Glutamatergic neuron (in vitro differentiated cells): ENCODE measurements at regions not wholly inside any gene's neighbourhood (a gene's known extent, or its start where the extent isn't known, plus 50 kb on each side); places are given as distances from the start of the nearest gene placed in this dataset.
A peak's percentile ranks its signal among the peaks of the same experiment; 100 is the strongest.
"Not testable (repeated sequence)": the region's sequence is repeated elsewhere in the genome, so short reads cannot be mapped to it uniquely, and the experiment has no call there.

Source experiments
- DNase-seq: peaks from one replicate; pipeline ENCODE4 v3.0.0; 2022
- H3K27ac Mint-ChIP-seq: one replicate; pipeline ENCODE4 v1.8.0; 2020; ENCODE audit warnings: mild to moderate bottlenecking, mixed read lengths, inconsistent platforms; ENCODE audit not compliant: unreplicated experiment
- H3K27me3 Mint-ChIP-seq: one replicate; pipeline ENCODE4 v1.8.0; 2020; ENCODE audit warnings: mild to moderate bottlenecking, moderate library complexity, mixed read lengths, inconsistent platforms; ENCODE audit not compliant: unreplicated experiment
- H3K36me3 Mint-ChIP-seq: one replicate; pipeline ENCODE4 v1.8.0; 2020; ENCODE audit warnings: mild to moderate bottlenecking, mixed read lengths, inconsistent platforms; ENCODE audit not compliant: unreplicated experiment
- H3K4me1 Mint-ChIP-seq: one replicate; pipeline ENCODE4 v1.8.0; 2020; ENCODE audit warnings: mild to moderate bottlenecking, low read depth, mixed read lengths, inconsistent platforms; ENCODE audit not compliant: unreplicated experiment
- H3K4me3 Mint-ChIP-seq: one replicate; pipeline ENCODE4 v1.8.0; 2020; ENCODE audit warnings: mild to moderate bottlenecking, mixed read lengths, inconsistent platforms; ENCODE audit not compliant: unreplicated experiment
- H3K9me3 Mint-ChIP-seq: one replicate; pipeline ENCODE4 v1.8.0; 2020; ENCODE audit warnings: mild to moderate bottlenecking, moderate library complexity, mixed read lengths, inconsistent platforms; ENCODE audit not compliant: unreplicated experiment
- CTCF ChIP-seq: fragments of 200-600 bp; sonication (generic); IDR thresholded peaks from one replicate; pipeline ENCODE4 v1.5.0; 2021; ENCODE audit not compliant: partially characterized antibody, unreplicated experiment

DNA sequence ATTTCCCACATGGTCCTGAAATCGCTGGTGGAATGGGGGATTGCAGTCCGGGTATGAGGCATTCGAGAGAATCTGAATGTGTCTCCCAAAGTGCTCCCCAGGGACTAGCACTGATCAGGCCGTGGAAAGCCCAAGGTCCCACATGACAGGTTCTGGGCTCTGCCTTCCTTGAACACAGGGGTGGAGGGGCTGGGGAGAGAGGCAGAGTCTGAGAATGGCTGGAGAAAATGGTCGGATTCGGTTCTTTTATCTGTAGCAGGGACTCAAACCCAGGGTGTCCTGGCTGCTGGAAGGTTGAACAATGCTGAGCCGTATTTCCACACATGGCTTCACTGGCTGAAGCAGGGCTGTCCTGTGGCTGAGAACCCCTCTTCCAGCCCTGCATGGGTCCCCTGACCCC, 122.7 kb upstream of the SULF2 start:
- H3K4me1 Mint-ChIP-seq: peaks cover 53% of the 10 kb centered on the region
- H3K4me3 Mint-ChIP-seq: peak overlapping the region; percentile 67
- not testable (repeated sequence) for H3K36me3 Mint-ChIP-seq, DNase-seq, H3K27ac Mint-ChIP-seq
- peaks cover 12% of the 10 kb centered on the region for H3K9me3 Mint-ChIP-seq
- peaks cover 14% of the 10 kb centered on the region for H3K27me3 Mint-ChIP-seq

GRCh38 chr20:47907031-47907675, 121.9 kb upstream of the SULF2 start:
- no peak for DNase-seq
- Mint-ChIP-seq H3K4me1 (peaks cover 53% of the 10 kb centered on the region), H3K36me3 (no peaks in the 10 kb centered on the region), H3K27ac (peak overlapping the region; percentile 67), H3K4me3 (peak overlapping the region; percentile 67), H3K9me3 (peaks cover 12% of the 10 kb centered on the region), H3K27me3 (peaks cover 14% of the 10 kb centered on the region)
- no peak for TF ChIP-seq CTCF

DNA sequence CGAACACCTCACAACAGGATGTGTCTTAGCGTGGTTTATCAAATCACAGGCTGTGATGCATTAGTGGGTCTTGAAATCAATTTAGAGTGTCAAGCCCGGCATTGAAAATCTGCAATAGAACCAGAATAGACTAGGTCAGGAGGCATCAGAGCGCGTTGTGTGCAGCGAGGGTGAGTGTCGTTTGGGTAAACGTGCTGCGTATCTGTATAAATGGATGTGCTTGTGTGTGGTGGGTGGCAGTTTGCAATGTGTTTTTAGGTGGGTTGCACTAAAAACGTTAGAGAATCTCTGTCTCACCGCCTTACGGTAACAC, 121.0 kb upstream of the SULF2 start:
- no peak for TF ChIP-seq CTCF
- peaks cover 12% of the 10 kb centered on the region for H3K9me3 Mint-ChIP-seq
- peaks cover 14% of the 10 kb centered on the region for H3K27me3 Mint-ChIP-seq
- H3K4me3 Mint-ChIP-seq: no peak overlapping the region
- no peak for DNase-seq
- no peaks in the 10 kb centered on the region for H3K36me3 Mint-ChIP-seq
- peak overlapping the region; percentile 6 for H3K27ac Mint-ChIP-seq
- peaks cover 51% of the 10 kb centered on the region for H3K4me1 Mint-ChIP-seq

DNA sequence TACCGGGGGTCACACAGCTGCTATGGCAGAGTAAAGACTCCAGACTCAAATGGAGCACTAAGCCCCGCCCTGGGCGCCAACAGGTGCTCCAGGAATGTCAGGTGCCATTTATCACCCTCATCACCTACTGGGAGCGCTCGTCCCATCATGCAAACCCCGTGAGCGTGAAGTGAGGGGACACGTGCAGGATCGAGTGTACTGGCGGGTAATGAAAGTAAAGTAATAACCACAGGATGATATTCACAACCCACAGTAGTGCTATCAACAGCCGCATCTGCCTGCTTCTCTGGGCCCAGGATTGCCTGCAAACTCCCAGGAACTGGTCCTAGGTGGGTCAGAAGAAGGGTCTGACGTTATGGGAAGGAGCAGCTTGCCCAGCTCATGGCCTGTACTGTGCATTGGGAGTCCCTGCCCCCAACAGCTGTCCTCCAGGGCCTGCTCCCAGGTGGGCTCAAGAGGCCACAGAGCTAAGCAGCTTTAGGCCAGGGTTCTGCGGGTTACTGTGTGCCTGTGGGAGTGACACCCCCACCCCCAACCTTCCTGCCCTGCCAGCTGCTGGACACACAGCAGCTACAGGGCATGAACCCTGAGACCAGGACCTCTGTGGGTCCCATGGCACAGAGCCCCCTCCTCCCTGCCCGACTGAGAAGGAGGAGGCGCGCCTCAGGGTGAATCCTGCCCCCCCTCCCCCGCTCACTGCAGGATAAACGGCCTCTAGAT, 120.5 kb upstream of the SULF2 start:
- peaks cover 12% of the 10 kb centered on the region for H3K9me3 Mint-ChIP-seq
- peaks cover 49% of the 10 kb centered on the region for H3K4me1 Mint-ChIP-seq

DNA sequence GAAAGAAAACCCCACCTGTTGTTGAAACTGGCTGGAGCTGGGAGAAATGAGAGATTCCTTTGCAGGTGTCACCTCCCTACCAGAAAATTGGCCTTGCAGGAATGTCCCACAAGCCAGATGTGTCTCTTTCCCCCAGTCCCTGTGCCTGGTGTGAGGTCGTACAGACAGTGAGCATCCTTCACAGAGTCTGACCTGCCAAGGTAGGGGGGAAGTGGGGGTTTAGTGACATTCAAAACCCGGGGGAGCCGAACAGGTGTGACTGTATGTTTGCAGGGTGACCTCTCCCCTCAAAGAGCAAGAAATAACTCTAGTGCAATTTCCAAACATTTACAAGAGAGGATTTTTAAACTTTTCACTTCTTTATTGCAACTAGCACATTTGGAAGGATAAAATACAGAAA, 117.7 kb upstream of the SULF2 start:
- not testable (repeated sequence) for H3K9me3 Mint-ChIP-seq, DNase-seq, H3K36me3 Mint-ChIP-seq, H3K27ac Mint-ChIP-seq, H3K4me3 Mint-ChIP-seq
- Mint-ChIP-seq H3K4me1 (peaks cover 26% of the 10 kb centered on the region), H3K27me3 (peaks cover 11% of the 10 kb centered on the region)

More for the DNA sequence above, 120.5 kb upstream of the SULF2 start:
- no peak for DNase-seq
- no peaks in the 10 kb centered on the region for H3K36me3 Mint-ChIP-seq
- no peak overlapping the region for H3K27ac Mint-ChIP-seq
- no peak for TF ChIP-seq CTCF
- peaks cover 14% of the 10 kb centered on the region for H3K27me3 Mint-ChIP-seq
- no peak overlapping the region for H3K4me3 Mint-ChIP-seq

DNA sequence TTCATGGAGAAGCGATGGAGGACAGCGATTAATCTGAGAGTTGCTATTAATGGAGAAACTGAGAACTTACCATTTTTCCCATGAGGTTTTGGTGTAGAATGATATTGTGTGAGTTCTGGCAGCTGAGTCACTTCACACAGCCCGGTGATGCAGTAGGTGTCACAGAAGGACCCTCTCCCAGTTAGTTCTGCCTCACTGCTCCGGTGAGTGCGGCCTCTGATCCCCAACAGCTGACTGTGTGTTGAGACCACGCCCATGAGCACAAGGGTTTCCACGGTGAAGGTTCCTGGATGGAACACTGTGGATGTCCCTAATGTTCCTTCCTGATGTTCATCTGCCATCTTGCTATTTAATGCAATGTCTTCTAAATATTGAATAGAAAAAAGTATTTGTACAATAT, 114.0 kb upstream of the SULF2 start:
- not testable (repeated sequence) for H3K4me3 Mint-ChIP-seq, H3K4me1 Mint-ChIP-seq

More for the DNA sequence above, 114.0 kb upstream of the SULF2 start:
- H3K27me3 Mint-ChIP-seq, H3K27ac Mint-ChIP-seq, H3K9me3 Mint-ChIP-seq, DNase-seq, H3K36me3 Mint-ChIP-seq: not testable (repeated sequence)
